IMR-90 (cell line): ENCODE measurements at regions not wholly inside any gene's neighbourhood (a gene's known extent, or its start where the extent isn't known, plus 50 kb on each side); places are given as distances from the start of the nearest gene placed in this dataset.

Experiments used
- ATAC-seq: fragments of 200-7000 bp; cut with Tn5 transposase; 2 replicates; pipeline ENCODE4 v1.9.1; 2020; ENCODE audit warnings: low read depth, mild to moderate bottlenecking, moderate library complexity
- BruUV-seq: library from RNA; stranded (reverse); fragments of 400-500 nt; replicated peaks from 2 replicates; lab custom pipeline; 2021; lab: Mats Ljungman, UMichigan
- CTCF ChIA-PET: fragments of 300-600 bp; formaldehyde crosslinking; extraction: SDS; loops from one replicate; lab custom pipeline; 2021; ENCODE audit warnings: antibody characterized with exemption; lab: Yijun Ruan, JAX
- POLR2A ChIA-PET: fragments of 300-600 bp; sonication (Branson Sonifier 250); formaldehyde crosslinking; loops from one replicate; lab custom pipeline; 2022; ENCODE audit warnings: antibody characterized with exemption; ENCODE audit not compliant: unreplicated experiment; lab: Charles Lee
- DNase-seq: peaks from one replicate; pipeline ENCODE4 v3.0.0; 2013
- H2AFZ ChIP-seq: replicated peaks from 2 replicates; pipeline ENCODE3; 2013; ENCODE audit warnings: low read length, mild to moderate bottlenecking; ENCODE audit not compliant: poor library complexity
- H2AK5ac ChIP-seq: 2 replicates; pipeline ENCODE4 v1.6.1; 2013; ENCODE audit warnings: low read depth, low read length, inconsistent platforms
- H2AK9ac ChIP-seq: replicated peaks from 2 replicates; pipeline ENCODE3; 2013; ENCODE audit warnings: mild to moderate bottlenecking, low read depth, low read length, moderate library complexity; ENCODE audit not compliant: poor library complexity
- H2BK120ac ChIP-seq: 2 replicates; pipeline ENCODE4 v1.6.1; 2013; ENCODE audit warnings: low read depth, low read length, inconsistent platforms
- H2BK15ac ChIP-seq: 3 replicates; pipeline ENCODE4 v1.6.1; 2013; ENCODE audit warnings: low read depth, low read length, inconsistent platforms
- H2BK20ac ChIP-seq: 2 replicates; pipeline ENCODE4 v1.6.1; 2013; ENCODE audit warnings: low read depth, mild to moderate bottlenecking, inconsistent platforms, low read length, moderate library complexity
- H2BK5ac ChIP-seq: 2 replicates; pipeline ENCODE4 v1.6.1; 2013; ENCODE audit warnings: mild to moderate bottlenecking, low read depth, low read length, inconsistent platforms; ENCODE audit not compliant: poor library complexity, severe bottlenecking
- H3K14ac ChIP-seq: replicated peaks from 2 replicates; pipeline ENCODE4 v1.6.1; 2013; ENCODE audit warnings: low read depth, low read length, inconsistent platforms
- H3K18ac ChIP-seq: 2 replicates; pipeline ENCODE4 v1.6.1; 2013; ENCODE audit warnings: low read depth, low read length, control low read depth
- H3K23ac ChIP-seq: 2 replicates; pipeline ENCODE4 v1.6.1; 2013; ENCODE audit warnings: low read depth, low read length, inconsistent platforms
- H3K27ac ChIP-seq: 2 replicates; pipeline ENCODE4 v1.5.1; 2013; ENCODE audit warnings: mild to moderate bottlenecking, control low read depth, low read length; ENCODE audit not compliant: insufficient read depth
- H3K27me3 ChIP-seq: 2 replicates; pipeline ENCODE4 v1.6.1; 2013; ENCODE audit warnings: low read length; ENCODE audit not compliant: control insufficient read depth, insufficient read depth
- H3K36me3 ChIP-seq: 2 replicates; pipeline ENCODE4 v1.6.1; 2013; ENCODE audit warnings: low read length, mixed read lengths; ENCODE audit not compliant: control insufficient read depth, insufficient read depth
- H3K4ac ChIP-seq: 2 replicates; pipeline ENCODE4 v1.6.1; 2013; ENCODE audit warnings: low read depth, low read length, inconsistent platforms
- H3K4me1 ChIP-seq: 2 replicates; pipeline ENCODE4 v1.6.1; 2013; ENCODE audit warnings: low read length, mixed read lengths; ENCODE audit not compliant: control insufficient read depth, insufficient read depth
- H3K4me2 ChIP-seq: 2 replicates; pipeline ENCODE4 v1.6.1; 2013; ENCODE audit warnings: low read depth, mild to moderate bottlenecking, control low read depth, low read length, moderate library complexity
- H3K4me3 ChIP-seq: 2 replicates; pipeline ENCODE4 v1.5.1; 2013; ENCODE audit warnings: low read depth, mild to moderate bottlenecking, control low read depth, low read length, moderate library complexity; ENCODE audit not compliant: insufficient read depth
- H3K56ac ChIP-seq: 2 replicates; pipeline ENCODE4 v1.6.1; 2013; ENCODE audit warnings: low read length, inconsistent platforms; ENCODE audit not compliant: insufficient read depth; ENCODE audit errors: extremely low read depth
- H3K79me1 ChIP-seq, 2 experiments: 2 replicates each; pipeline ENCODE4 v1.6.1; 2013; ENCODE audit warnings: low read length in 2 of 2, inconsistent platforms in 1 of 2, low read depth in 1 of 2
- H3K9ac ChIP-seq: 2 replicates; pipeline ENCODE4 v1.6.1; 2013; ENCODE audit warnings: low read depth, low read length, control low read depth
- H3K9me1 ChIP-seq: 2 replicates; pipeline ENCODE4 v1.6.1; 2013; ENCODE audit warnings: low read length, inconsistent platforms; ENCODE audit not compliant: insufficient read depth
- H3K9me3 ChIP-seq: 2 replicates; pipeline ENCODE4 v1.6.1; 2013; ENCODE audit warnings: low read length; ENCODE audit not compliant: control insufficient read depth, insufficient read depth
- H4K20me1 ChIP-seq: 2 replicates; pipeline ENCODE4 v1.6.1; 2013; ENCODE audit warnings: low read length, inconsistent platforms; ENCODE audit not compliant: insufficient read depth
- H4K5ac ChIP-seq: 2 replicates; pipeline ENCODE4 v1.6.1; 2013; ENCODE audit warnings: mild to moderate bottlenecking, low read depth, low read length, control low read depth
- H4K8ac ChIP-seq, 2 experiments: 2 replicates each; pipeline ENCODE4 v1.6.1; 2013; ENCODE audit warnings: low read depth in 2 of 2, low read length in 2 of 2, control low read depth in 1 of 2, inconsistent platforms in 1 of 2
- H4K91ac ChIP-seq: 2 replicates; pipeline ENCODE4 v1.6.1; 2013; ENCODE audit warnings: low read depth, low read length, inconsistent platforms; ENCODE audit not compliant: insufficient read depth
- BHLHE40 ChIP-seq: fragments of 150-350 bp; IDR thresholded peaks from 2 replicates; pipeline ENCODE4 v1.6.1; 2016; ENCODE audit warnings: mild to moderate bottlenecking, low read depth, low read length
- CEBPB ChIP-seq: IDR thresholded peaks from 2 replicates; pipeline ENCODE4 v1.6.1; 2012; ENCODE audit warnings: low read depth, low read length, improper control_type of control experiment
- CHD1 ChIP-seq: IDR thresholded peaks from 2 replicates; pipeline ENCODE4 v1.6.1; 2012; ENCODE audit warnings: low read depth, low read length, improper control_type of control experiment
- NFE2L2 ChIP-seq: fragments of 150-350 bp; IDR thresholded peaks from 2 replicates; pipeline ENCODE4 v1.6.1; 2016; ENCODE audit warnings: low read depth, mild to moderate bottlenecking, low read length
- RAD21 ChIP-seq: IDR thresholded peaks from 2 replicates; pipeline ENCODE4 v1.6.1; 2012; ENCODE audit warnings: low read length, improper control_type of control experiment
- WGBS, 2 experiments: methylation state at CpG; one replicate each; pipeline versions ENCODE4 v1.1.5 to v1.1.7; 2013; ENCODE audit warnings: missing lambda C conversion rate in 2 of 2; ENCODE audit not compliant: insufficient read length in 1 of 2; ENCODE audit errors: extremely low coverage in 2 of 2; 5-methylcytosine and 5-hydroxymethylcytosine counted together
- dilution Hi-C: fragments of 300-500 bp; cut with HindIII; formaldehyde crosslinking; loops from one replicate; pipeline ENCODE4 v1.14.3; 2018; ENCODE audit warnings: low sequenced_read_pairs; ENCODE audit not compliant: unreplicated experiment
- in situ Hi-C: fragments of 300-500 bp; cut with MboI; formaldehyde crosslinking; loops from 3 replicates; pipeline ENCODE4 v1.14.3; 2019; ENCODE audit warnings: low sequenced_read_pairs, inconsistent platforms, mixed read lengths
- intact Hi-C: fragments of 100-400 bp; cut with micrococcal nuclease; formaldehyde crosslinking; loops from 2 replicates; pipeline ENCODE4 v1.10.0; 2022
- TF ChIP-seq, protein P1 (sequence below): conservative IDR thresholded peaks from 2 replicates; pipeline ENCODE4 v1.5.1; 2012; ENCODE audit warnings: mild to moderate bottlenecking, low read depth, low read length, improper control_type of control experiment

DNA sequence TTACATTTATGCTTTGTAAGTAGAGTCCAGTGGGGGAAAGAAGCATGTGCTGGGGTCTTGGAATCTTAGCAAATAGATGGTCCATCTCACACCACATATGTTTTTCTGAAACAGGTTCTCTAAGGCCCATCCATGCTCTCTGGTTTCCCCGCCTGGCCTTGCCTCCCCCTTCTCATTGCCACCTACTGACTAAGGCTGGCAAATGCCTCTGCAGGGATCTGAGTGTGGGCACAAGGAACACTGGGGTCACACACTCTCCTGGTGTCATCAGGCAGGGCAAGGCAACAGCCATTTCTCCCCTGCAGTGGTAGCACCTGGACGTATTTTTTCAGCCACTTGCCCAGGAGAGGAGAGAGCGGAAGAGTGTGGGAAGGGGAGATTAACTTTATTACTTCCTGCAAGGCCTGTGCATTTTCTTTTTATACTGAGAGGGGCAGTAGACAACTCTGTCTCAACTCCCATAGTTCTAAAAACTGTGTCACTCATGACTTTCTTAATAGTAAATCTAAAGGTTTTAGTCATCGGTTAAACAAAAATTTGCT lies 804.2 kb upstream of the NECTIN3 start:
- BruUV-seq: no TSS peak

More for the DNA sequence above, 804.2 kb upstream of the NECTIN3 start:
- ChIA-PET CTCF (no interaction called here), POLR2A (no interaction called here)
- Histone ChIP-seq H2AK5ac (no peak overlapping the region), H3K56ac (no peak overlapping the region), H3K27me3 (no peaks in the 10 kb centered on the region), H3K14ac (no peak overlapping the region), H3K4me1 (no peaks in the 10 kb centered on the region), H3K79me1 (no peaks in the 10 kb centered on the region), H3K18ac (no peak overlapping the region), H3K23ac (no peak overlapping the region), H4K20me1 (no peaks in the 10 kb centered on the region), H3K9ac (no peak overlapping the region), H4K5ac (no peak overlapping the region), H3K9me1 (no peaks in the 10 kb centered on the region), H2AFZ (peak overlapping the region; percentile 9), H2BK5ac (no peak overlapping the region), H3K4ac (peak overlapping the region; percentile 43; the same call in 1 of the 2 replicates), H3K4me3 (no peak overlapping the region), H3K27ac (no peak overlapping the region), H3K4me2 (no peak overlapping the region), H3K36me3 (no peaks in the 10 kb centered on the region), H2AK9ac (no peak overlapping the region), H2BK15ac (no peak overlapping the region), H2BK120ac (no peak overlapping the region), H3K9me3 (no peaks in the 10 kb centered on the region), H4K8ac (no peak overlapping the region), H2BK20ac (no peak overlapping the region), H4K91ac (no peak overlapping the region)
- ATAC-seq: no peak
- DNase-seq: no peak
- TF ChIP-seq NFE2L2: no peak
- no peak for TF ChIP-seq BHLHE40
- TF ChIP-seq, protein P1, sequence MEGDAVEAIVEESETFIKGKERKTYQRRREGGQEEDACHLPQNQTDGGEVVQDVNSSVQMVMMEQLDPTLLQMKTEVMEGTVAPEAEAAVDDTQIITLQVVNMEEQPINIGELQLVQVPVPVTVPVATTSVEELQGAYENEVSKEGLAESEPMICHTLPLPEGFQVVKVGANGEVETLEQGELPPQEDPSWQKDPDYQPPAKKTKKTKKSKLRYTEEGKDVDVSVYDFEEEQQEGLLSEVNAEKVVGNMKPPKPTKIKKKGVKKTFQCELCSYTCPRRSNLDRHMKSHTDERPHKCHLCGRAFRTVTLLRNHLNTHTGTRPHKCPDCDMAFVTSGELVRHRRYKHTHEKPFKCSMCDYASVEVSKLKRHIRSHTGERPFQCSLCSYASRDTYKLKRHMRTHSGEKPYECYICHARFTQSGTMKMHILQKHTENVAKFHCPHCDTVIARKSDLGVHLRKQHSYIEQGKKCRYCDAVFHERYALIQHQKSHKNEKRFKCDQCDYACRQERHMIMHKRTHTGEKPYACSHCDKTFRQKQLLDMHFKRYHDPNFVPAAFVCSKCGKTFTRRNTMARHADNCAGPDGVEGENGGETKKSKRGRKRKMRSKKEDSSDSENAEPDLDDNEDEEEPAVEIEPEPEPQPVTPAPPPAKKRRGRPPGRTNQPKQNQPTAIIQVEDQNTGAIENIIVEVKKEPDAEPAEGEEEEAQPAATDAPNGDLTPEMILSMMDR: no peak
- no peak for TF ChIP-seq CEBPB
- TF ChIP-seq CHD1: no peak
- TF ChIP-seq RAD21: no peak
- 100% methylated on average over 1 of the region's 4 CpGs; no CpG with 5 or more reads in 1 of the 2 experiments for WGBS, 2 experiments
- in situ Hi-C loops (no loop called here), dilution Hi-C loops (no loop called here), intact Hi-C loops (no loop called here)
